ENCODE measurements at regions not wholly inside any gene's neighbourhood (a gene's known extent, or its start where the extent isn't known, plus 50 kb on each side); places are given as distances from the start of the nearest gene placed in this dataset.
"Not testable (repeated sequence)": the region's sequence is repeated elsewhere in the genome, so short reads cannot be mapped to it uniquely, and the experiment has no call there.

DNA sequence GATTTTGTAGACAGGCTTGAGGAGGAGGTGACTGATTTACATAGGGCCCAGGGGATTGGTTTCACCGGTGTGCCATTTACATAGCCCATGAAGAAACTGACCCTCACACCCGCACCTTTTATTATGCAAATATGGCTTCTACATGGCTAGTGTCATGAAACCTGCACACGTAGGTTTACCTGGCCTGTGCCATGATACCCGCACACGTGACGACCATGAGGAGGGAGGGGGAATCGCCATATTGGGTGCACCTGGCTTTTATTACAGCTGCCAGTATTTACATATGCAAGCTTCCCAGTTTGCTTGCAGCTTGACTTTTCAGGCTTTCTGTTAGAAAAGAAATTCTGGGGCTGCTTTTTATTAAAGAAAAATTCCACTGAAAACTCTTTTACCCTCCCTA lies 359.7 kb downstream of the ADAM29 start:
- no peak for DNase-seq (ENCODE audit: low spot score)

DNA sequence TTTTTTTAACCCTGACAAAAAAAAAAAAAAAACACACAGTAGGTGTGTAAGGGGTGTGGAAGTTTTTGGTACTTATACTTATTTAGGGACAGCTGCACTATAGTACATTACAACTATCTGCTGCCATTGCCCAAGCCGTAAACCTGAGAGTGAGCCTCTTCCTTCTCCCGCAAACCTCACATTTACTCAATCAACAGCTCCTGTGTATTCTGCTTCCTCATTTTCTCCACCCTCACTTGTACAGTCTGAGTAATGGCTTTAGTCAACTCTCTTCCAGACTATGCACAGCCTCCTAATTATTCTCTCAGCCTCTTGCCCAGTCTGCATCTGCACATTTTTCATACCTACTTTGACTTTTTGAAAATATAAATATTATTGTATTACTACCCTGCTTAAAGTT lies 362.0 kb downstream of the ADAM29 start:
- no peak for DNase-seq (ENCODE audit: low spot score)

DNA sequence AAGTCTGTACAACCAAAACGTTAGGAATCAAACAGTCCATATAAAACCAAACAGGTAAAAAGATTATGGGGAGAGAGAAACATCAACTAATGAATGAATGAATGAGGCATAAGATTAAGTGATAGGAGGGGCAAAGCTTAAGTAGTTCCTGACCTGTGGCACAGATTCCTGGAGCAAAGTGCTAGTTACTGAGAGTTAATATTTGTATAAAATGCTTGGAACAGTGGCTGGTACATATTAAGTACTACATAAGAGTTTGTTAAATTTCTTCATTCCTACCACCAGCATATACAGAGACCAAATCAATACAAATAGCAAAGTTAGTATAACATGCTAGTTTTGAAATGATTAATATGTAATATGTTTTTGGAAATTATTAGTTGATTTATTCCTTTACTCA lies 363.7 kb downstream of the ADAM29 start:
- no peak for DNase-seq (ENCODE audit: low spot score)

DNA sequence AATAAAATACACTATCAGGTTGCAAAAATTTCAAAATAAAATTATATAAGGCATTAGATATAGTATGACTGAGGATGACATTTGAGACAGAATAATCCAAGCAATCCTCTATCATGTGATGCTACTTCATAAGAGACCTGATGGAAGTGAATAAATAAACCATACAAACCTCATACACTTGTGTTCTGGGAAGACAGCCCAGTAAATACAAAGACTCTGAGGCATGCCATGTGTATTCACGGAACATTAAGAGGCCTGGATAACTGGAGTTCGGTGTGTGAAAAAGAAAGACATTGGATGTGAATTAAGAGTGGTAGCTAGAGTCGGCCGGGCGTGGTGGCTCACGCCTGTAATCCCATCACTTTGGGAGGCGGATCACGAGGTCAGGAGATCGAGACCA lies 364.2 kb downstream of the ADAM29 start:
- DNase-seq (ENCODE audit: low spot score) = no peak

DNA sequence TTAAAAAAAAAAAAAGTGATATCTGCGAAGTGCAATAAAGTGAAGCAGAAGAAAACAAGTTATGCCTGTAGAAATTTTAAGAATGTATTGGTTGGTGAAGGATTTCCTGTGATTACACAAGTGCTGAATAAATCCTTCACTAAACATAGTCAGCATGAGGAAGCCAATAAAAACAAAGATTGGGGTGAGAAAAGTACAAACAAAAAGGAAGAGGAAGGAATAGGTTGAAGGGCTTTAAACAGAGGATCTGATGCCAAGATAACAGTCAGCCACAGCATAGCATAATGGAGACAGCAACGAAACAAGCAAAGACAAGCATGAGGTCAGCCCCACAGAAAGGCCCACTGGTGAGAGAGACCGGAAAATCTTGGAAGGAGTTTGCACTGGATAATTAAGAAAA lies 372.2 kb downstream of the ADAM29 start:
- DNase-seq (ENCODE audit: low spot score) = no peak

DNA sequence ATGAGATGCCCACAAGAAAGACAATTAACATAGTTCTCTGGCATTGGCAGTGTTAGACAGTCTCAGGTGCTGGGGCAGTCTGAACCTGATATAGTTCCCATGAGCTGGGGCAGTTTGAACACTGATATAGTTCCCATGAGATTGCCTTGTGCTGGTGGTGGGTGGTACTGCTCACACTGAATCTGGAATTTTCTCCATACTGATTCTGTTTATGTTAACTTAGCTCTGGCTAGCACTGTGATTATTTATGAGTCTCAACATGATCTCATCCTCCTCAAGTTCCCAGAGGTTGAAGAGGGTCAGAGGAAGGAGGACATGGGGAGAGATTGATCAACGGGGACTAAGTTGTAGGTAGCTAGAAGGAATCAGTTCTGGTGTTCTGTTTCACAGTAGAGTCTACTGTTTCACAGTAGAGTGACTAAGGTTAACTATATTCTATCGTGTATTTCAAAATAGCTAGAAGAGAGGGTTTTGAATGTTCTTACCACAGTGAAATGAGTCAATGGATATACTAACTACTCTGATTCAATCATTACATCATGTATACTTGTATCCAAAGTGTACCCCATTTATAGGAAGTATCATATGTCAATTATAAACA lies 379.9 kb downstream of the ADAM29 start:
- no peak for DNase-seq (ENCODE audit: low spot score)

DNA sequence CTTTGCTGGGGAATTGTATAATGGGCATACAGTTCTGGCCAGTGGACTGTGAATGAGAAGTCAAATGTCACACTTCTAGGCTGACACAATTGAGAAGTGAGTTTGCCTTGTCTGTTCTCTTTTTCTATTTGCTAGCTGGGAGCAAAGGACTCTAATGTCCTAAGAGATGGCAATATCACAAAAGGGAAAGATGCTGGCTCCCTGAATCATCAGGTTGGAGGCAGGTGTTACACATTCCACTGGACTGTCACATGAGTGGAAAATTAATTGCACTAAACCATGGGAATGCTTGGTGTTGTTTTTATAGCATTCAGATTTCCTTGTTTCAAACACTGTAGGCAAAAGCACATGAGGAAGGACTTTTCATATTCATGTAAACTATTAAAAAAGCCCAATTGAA lies 388.3 kb downstream of the ADAM29 start:
- no peak for DNase-seq (ENCODE audit: low spot score)

DNA sequence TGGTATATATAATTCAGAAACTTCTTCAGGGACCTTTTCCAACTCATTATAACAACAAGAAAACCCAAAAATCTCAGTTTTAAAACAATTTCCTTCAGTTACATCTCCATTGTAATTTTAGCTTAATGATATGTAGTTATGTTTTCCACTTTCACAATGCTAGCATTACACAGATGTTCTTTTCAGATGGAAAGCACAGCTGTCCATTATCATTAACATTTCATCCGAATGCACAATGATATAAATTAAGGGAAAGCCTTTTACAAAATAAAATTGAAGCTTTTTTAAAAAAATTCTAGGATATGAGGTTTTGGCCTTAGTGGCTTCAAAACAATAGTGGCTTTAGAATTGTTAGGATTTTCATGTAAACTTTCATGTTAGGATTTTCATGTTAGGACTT lies 389.2 kb downstream of the ADAM29 start:
- DNase-seq (ENCODE audit: low spot score) = no peak

DNA sequence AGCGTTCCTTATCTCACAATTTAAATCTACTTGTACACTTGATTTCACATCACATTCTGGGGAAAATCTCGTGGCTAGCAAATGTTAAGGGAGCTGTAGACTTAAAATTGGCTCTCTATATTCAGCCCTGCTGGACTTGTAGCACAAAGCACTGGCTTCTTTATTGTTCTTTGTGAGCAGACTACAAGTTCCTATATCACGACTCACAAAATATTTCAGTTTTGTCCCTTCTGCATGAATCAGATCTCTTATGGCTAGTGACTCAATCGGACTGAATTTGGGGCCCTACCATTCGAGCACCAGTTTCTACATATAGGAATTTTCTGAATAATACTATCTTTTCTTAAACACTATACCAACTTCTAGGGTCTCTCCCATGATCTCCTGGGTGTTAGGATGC lies 390.1 kb downstream of the ADAM29 start:
- no peak for DNase-seq (ENCODE audit: low spot score)

DNA sequence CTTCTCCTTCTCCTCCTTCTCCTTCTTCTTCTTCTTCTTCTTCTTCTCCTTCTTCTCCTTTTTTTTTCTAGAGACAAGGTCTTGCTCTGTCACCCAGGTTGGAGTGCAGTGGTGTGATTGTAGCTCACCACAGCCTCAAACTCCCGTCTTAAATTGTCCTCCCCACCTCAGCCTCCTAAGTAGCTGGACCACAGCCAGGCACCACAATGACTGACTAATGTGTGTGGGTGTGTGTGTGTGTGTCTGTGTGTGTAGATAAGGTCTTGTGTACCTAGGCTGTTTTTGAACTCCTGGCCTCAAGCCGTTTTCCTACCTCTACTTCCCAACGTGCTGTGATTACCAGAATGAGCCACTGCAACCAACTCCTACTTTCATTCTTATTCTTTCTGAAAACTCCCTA lies 390.9 kb downstream of the ADAM29 start:
- no peak for DNase-seq (ENCODE audit: low spot score)

DNA sequence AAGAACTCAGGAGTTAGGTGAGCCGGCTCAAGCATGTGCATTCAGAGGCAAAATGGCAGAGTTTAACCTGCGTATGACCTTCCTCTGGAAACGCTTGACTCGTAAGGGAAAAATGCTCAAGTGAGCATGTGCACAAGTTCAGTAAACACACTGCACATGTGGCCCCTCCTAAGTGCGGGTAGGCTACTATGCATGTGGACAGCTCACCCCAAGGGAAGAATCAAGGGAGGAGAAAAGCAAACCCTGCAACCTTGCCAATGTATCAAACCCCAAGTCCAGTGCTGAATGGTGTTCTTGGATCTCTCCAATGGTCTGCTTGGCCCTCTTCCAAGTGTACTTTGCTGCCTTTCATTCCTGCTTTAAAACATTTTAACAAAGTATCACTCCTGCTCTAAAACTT lies 407.1 kb downstream of the ADAM29 start:
- DNase-seq (ENCODE audit: low spot score) = no peak

DNA sequence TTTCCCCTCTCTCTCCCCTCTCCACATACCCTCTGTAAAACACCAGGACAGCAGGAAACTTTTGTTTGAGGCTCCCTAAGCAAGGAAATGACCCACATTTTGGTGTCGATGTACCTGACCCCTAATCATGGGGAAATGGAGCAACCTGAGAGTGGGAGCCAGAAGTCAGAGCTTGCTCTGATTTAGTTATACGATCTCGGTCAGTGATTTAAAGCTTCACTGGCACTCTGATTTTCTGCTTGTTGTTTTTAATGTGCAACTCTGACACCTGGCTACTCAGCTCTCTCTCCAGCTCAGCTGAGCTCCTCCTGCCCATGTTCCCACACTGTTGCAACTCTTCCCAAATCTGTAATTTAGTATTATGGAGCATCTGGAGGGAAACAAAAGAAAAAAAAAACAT lies 408.6 kb downstream of the ADAM29 start:
- DNase-seq (ENCODE audit: low spot score) = no peak

DNA sequence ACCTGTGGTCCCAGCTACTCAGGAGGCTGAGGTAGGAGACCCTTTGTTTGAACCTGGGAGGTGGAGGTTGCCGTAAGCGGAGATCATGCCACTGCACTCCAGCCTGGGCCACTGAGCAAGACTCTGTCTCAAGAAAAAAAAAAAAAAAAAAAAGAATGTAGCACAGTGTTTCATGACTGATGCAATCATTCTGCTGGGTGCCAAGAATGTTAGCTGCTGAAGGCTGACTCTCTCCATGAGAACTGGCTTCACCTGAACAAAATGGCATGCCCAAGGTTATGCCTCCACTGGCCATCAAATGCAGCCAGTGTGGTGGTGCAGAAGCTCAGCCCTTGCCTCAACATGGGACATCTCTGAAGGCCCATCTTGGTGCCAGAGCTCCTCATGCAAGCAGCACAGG lies 412.1 kb downstream of the ADAM29 start:
- no peak for DNase-seq (ENCODE audit: low spot score)

DNA sequence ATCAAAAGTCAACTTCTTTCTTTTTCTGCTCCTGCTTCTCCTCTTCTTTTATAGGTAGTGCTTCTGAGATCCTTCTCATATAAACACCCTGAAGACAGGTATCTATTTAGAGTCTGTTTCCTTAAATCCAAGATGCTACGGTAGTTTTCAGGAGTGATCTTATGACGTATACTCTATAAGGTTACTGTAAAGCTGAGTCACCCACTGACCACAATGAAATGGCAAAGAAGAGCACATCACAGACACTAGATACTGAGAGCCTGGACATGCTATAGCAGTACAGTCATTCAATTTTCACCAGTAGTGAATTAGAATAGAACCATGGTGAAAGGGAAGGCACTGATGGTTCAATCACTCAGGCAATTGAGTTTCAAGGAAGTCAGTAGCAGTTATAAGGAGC lies 412.5 kb downstream of the ADAM29 start:
- no peak for DNase-seq (ENCODE audit: low spot score)

DNA sequence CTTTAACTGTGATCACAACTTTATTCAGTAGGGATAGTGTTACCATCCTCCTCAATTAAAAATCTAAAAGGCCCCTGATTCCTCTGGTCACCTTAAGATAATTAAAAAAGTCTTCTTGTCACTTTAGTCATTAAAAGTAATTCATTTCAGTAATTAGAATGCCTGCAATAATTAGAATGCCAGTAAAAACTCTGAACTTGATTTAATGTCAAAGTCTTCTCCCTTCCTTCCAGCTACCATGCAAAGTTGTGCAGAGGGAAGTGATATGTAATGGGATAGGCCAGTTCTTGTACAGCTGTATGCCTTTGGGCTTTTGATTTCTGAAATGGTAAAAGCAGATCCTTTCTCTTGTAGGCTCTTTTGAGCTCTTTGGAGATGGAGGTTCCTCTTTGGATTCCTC lies 417.2 kb downstream of the ADAM29 start:
- DNase-seq (ENCODE audit: low spot score) = no peak

DNA sequence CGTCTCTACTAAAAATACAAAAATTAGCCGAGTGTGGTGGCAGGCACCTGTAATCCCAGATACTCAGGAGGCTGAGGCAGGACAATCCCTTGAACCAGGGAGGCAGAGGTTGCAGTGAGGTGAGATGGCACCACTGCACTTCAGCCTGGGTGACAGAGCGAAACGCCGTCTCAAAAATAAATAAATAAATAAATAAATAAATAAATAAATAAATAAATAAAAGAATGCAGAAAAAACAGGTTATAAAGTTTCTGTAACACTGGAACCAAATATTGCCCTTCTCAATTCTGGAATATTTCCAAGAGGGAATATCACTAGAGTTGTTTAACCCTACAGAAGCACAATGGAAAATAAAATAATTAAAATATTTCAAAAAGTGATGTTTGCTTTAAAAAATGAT lies 418.4 kb downstream of the ADAM29 start:
- DNase-seq (ENCODE audit: low spot score) = not testable (repeated sequence)

DNA sequence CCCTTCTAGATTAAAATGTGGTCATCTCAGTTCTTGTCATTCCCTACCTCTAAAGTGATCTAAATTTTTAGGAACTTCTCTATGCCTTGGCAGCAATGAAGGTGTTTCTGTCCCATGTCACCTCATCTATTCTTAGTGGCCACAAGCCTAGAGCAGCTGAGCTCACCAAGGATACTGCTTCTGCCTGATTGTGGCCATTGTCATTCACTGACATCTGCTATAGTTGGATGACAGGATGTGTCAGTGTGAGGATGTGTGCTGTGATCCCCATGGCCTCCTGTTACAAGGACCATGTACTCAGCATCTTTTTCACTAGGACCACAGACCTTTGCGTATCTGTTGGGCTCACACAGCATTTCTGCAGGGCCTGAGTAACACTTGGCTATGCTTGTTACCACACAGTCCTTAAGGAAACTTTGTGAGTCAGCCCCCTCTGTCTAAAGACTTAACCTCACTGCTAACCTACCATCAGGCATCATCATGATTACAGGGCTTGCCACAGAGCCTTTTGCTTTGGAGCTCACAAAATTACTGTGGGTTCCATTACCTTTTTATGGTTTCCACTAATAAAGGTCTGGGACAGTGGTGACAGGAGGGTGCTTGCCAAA lies 421.0 kb downstream of the ADAM29 start:
- no peak for DNase-seq (ENCODE audit: low spot score)

DNA sequence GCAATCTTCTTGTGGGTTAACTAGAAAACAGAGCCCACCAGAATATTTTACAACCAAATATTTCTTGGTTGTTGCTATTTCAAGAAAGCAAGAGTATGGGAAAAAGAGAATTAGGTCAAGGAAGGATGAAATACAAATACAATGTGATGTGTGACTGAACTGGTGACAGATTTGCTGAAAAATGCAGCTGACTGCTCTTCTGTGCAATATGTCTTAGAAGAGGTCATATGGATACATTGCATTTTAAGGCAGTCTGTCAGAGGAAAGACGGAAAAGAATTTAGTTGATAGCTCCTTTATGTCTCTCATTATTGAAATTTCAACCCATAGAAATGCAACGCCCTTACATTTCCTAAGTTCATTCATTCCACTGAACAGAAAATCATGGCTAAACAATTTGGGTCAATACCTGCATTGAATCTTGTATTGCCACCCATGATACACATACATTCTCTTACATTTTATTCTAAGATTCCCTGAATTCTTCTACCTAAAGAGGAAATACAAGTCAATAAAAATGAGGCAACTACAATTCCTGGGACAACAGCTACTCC lies 423.1 kb downstream of the ADAM29 start:
- DNase-seq (ENCODE audit: low spot score) = no peak

DNA sequence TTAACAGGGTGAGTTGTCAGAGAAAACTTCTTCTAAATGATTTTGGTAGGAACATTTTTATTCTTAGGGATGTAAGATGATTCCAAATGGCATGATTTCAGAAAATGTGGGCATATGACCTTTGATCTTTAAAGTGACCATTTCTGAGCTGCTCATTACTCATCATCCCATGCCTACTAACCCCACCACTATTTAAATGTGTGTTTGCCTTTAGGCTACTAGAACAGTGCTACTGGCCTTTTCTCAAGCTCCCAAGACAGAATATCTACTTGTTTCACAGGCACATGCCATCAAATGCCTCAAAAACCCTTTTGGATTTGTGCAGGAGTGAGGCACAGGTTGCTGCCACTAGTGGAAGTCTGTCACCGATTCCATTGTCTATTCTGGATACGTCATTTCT lies 428.2 kb downstream of the ADAM29 start:
- DNase-seq (ENCODE audit: low spot score) = no peak

DNA sequence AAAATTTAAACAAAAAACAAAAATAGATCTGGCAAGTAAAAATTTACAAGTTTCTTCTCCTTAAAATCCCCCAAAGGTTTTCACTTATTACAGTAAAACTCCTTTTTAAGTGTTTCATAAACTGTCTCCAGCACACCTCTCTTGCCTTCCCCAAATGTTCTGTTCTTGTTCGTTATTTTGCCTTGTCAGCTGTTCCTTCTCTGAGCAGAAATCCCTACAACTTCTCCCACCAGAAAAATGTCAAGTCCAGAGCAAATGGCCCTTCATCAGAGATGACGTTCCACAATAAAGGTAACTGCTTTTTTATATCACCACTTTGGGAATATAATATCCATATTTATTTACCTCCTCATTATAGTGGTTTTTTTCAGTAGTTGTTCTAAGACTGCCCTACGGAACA lies 432.1 kb downstream of the ADAM29 start:
- no peak for DNase-seq (ENCODE audit: low spot score)

DNA sequence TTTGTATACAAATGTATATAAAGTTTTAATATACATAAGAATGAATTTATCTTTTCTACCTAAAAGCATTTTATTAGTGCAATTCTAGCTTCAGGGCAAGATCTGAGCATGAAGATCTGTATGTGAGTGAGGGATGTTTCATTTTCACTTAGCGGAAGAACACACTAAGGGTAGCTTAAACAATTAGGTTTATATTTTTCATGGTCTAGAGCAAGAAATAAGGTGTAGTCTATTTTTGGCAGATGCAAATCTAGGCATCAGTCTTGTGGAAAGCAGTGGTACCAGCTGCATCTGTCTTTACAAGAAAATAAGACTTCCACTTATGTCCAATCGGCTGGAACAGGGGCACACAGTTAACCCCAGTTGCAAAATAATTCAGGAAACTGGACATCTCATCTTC lies 433.3 kb downstream of the ADAM29 start:
- no peak for DNase-seq (ENCODE audit: low spot score)

DNA sequence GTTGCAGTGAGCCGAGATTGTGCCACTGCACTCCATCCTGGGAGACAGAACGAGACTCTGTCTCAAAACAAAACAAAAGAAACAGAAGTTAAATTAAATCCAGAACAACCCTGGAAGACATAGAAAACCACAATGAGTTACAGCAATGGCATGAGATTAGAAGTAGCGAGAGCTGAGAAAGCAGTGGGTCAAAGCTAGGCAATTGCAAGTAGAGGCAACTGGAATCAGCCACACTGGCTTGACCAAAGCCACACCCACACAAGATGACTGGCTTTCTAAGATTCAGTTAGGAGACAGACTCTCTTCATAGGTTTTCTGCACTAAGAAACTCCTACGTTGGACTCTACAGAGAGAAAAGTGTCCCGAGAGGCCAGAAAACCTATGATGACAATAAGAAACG lies 443.0 kb downstream of the GPM6A start:
- no peak for DNase-seq (ENCODE audit: low spot score)

DNA sequence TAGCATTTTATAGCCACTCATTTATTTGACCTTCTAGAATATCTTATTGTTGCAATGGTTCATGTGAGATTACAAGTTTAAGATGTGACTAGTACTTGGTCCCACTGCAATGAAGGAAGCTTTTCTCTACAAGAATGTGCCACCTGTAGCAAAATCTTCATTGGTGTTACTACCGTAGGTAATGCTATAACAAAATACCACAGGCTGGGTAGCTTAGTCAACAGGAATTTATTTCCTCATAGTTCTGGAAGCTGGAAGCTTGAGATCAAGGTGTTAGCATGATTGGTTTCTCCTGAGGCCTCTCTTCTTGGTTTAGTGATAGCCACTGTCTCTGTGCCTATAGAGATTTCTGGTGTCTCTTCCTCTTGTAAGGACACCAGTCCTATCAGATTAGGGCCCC lies 441.0 kb downstream of the GPM6A start:
- no peak for DNase-seq (ENCODE audit: low spot score)

DNA sequence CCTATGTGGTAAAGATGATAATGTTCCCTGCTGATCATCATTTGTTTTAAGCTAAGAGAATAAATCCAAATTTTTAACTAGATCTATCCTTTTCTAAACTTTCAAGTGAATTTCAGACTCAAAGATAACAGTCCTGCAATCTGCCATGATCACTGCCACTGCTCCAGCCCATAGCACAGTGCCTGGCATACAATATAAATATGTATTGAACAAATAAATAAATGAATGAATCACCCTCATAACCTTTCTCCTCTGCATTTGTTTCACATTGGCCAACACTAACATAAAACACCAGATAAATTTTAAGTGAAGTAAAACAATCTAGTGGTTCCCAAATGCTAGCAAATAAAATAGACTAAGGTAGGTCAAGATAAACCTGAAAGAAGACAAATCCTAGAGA lies 439.0 kb downstream of the GPM6A start:
- DNase-seq (ENCODE audit: low spot score) = no peak
